ENCODE measurements at regions not wholly inside any gene's neighbourhood (a gene's known extent, or its start where the extent isn't known, plus 50 kb on each side); places are given as distances from the start of the nearest gene placed in this dataset.

DNA sequence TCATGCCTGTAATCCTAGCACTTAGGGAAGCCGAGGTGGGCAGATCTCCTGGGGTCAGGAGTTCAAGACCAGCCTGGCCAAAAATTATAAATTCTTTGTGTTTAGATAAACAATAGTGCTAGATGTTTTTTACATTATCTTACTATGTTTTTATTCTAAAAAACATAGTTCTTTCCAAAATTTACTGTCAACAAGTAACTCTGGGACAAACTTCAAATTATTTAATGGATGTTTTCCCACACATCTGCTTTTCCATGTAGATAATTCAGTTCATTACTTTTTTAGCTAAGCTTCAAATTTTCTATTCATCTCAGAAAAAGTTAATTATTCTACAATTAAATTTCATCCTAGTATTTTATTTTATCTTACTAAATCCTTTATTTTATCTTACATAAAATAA is 596.2 kb upstream of the LRRC4C start:
- H3K4me3 ChIP-seq: no peak overlapping the region
- DNase-seq (no peak), ATAC-seq (no peak)
- no peaks in the 10 kb centered on the region for H3K9me3 ChIP-seq
- intact Hi-C loops (cut with DNase I): no loop called here
- H3K27me3 ChIP-seq: no peaks in the 10 kb centered on the region
- TF ChIP-seq POLR2A (IDR thresholded peaks at IDR 0.05): no peak
- TF ChIP-seq, protein P1, sequence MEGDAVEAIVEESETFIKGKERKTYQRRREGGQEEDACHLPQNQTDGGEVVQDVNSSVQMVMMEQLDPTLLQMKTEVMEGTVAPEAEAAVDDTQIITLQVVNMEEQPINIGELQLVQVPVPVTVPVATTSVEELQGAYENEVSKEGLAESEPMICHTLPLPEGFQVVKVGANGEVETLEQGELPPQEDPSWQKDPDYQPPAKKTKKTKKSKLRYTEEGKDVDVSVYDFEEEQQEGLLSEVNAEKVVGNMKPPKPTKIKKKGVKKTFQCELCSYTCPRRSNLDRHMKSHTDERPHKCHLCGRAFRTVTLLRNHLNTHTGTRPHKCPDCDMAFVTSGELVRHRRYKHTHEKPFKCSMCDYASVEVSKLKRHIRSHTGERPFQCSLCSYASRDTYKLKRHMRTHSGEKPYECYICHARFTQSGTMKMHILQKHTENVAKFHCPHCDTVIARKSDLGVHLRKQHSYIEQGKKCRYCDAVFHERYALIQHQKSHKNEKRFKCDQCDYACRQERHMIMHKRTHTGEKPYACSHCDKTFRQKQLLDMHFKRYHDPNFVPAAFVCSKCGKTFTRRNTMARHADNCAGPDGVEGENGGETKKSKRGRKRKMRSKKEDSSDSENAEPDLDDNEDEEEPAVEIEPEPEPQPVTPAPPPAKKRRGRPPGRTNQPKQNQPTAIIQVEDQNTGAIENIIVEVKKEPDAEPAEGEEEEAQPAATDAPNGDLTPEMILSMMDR (IDR thresholded peaks at IDR 0.05): no peak
- H3K27ac ChIP-seq: no peak overlapping the region
- no peaks in the 10 kb centered on the region for H3K4me1 ChIP-seq
- WGBS, 2 donors: 48 to 55% methylated on average over 1 of the region's 1 CpG
- no peaks in the 10 kb centered on the region for H3K36me3 ChIP-seq (replicated peaks in 1 of 2; ENCODE audit: insufficient read depth in 1 of 2, low read depth in 2 of 2)

DNA sequence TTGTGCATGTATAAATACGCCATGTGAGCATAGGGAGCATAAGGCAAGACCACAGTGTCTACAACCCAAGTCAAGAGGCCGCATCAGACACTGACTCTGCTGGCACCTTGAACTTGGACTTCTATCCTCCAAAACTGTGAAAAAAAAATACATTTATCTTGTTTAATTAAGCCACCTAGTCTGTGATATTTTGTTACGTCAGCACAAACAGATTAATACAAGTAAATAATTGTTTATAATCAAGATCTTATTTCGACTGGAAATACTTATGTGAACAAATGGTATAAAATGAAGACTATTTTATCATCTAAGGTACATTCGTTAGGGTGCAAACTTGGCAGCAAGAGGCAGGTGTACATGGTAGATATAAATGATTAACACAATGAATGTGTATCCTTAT is 599.3 kb upstream of the LRRC4C start:
- Histone ChIP-seq H3K27me3 (no peaks in the 10 kb centered on the region), H3K4me1 (no peaks in the 10 kb centered on the region), H3K9me3 (no peaks in the 10 kb centered on the region), H3K27ac (no peak overlapping the region), H3K4me3 (no peak overlapping the region), H3K36me3 (replicated peaks in 1 of 2; ENCODE audit: insufficient read depth in 1 of 2, low read depth in 2 of 2) (no peaks in the 10 kb centered on the region)
- 47 to 51% methylated on average over 5 of the region's 5 CpGs for WGBS, 2 donors
- ATAC-seq (no peak), DNase-seq (no peak)
- intact Hi-C loops (cut with DNase I): no loop called here
- TF ChIP-seq, protein P1 (IDR thresholded peaks at IDR 0.05): no peak
- TF ChIP-seq POLR2A (IDR thresholded peaks at IDR 0.05): no peak

DNA sequence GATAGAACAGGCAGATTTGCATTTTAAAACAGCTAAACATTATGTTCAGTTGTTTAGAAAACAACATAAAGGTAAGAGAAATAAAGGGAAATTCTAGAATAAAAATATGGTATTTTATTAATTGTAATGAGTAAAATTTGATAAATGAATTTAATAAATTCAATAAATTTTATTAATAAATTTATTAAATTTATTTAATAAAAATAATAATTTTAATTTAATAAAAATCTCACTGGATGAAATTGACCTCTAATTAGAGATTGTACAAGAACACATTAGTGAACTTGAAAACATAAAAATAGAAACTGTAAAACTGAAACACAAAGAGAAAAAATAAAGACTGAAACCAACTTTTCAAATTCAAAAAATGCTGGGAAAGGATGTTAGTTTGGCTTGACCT is 605.7 kb upstream of the LRRC4C start:
- Histone ChIP-seq H3K4me3 (no peak overlapping the region), H3K27ac (no peak overlapping the region), H3K36me3 (replicated peaks in 1 of 2; ENCODE audit: insufficient read depth in 1 of 2, low read depth in 2 of 2) (no peaks in the 10 kb centered on the region), H3K9me3 (no peaks in the 10 kb centered on the region), H3K27me3 (no peaks in the 10 kb centered on the region), H3K4me1 (no peaks in the 10 kb centered on the region)
- intact Hi-C loops (cut with DNase I): no loop called here
- ATAC-seq: no peak
- TF ChIP-seq, protein P1 (IDR thresholded peaks at IDR 0.05): no peak
- no peak for TF ChIP-seq POLR2A (IDR thresholded peaks at IDR 0.05)
- no peak for DNase-seq

DNA sequence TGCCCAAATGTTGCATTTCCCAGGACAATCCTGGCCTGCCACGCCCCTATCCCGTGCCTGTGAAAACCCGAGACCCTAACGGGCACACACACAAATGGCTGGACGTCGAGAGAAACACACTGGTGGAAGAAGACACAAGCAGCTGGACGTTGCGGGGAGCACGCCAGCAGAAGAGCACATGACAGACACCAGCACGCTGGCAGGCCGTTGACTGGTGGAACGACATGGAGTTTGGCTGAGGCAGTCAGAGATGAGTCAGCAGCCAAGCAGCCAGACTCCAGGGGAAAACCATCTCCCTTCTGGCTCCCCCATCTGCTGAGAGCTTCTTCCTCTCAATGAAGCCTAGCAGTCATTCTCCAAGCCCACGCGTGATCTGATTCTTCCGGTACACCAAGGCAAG is 606.7 kb upstream of the LRRC4C start:
- intact Hi-C loops (cut with DNase I): no loop called here
- Histone ChIP-seq H3K36me3 (replicated peaks in 1 of 2; ENCODE audit: insufficient read depth in 1 of 2, low read depth in 2 of 2) (no peaks in the 10 kb centered on the region), H3K9me3 (no peaks in the 10 kb centered on the region), H3K4me1 (no peaks in the 10 kb centered on the region), H3K27me3 (no peaks in the 10 kb centered on the region), H3K4me3 (no peak overlapping the region), H3K27ac (no peak overlapping the region)
- WGBS, 2 donors: 74 to 77% methylated on average over 15 of the region's 15 CpGs
- ATAC-seq: no peak
- TF ChIP-seq, protein P1 (IDR thresholded peaks at IDR 0.05): no peak
- no peak for TF ChIP-seq POLR2A (IDR thresholded peaks at IDR 0.05)
- DNase-seq: peak in 1 of 4 donors; percentile 5

DNA sequence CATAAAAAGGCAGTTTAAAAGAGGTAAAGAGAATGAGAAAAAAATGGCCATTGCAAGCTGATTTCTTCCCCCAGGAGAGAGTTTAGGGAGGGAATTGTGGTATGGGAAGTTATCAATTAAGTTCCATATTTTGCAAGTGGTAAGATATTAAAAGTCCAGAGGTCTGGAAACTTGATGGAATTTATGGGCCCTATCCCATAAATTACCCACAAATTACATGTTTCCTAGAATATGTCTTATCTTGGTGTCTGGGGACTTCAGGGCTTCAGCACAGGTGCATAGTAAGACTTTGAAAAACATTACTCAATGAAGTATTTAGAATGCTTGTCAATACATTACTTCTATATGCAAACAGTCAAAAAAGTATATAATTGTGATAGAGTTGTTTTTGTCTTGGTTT is 614.9 kb upstream of the LRRC4C start:
- no peaks in the 10 kb centered on the region for H3K4me1 ChIP-seq
- H3K36me3 ChIP-seq (replicated peaks in 1 of 2; ENCODE audit: insufficient read depth in 1 of 2, low read depth in 2 of 2): no peaks in the 10 kb centered on the region
- intact Hi-C loops (cut with DNase I): no loop called here
- ATAC-seq (no peak), DNase-seq (no peak)
- no peaks in the 10 kb centered on the region for H3K27me3 ChIP-seq
- H3K27ac ChIP-seq: no peak overlapping the region
- H3K9me3 ChIP-seq: no peaks in the 10 kb centered on the region
- TF ChIP-seq, protein P1 (IDR thresholded peaks at IDR 0.05): no peak
- TF ChIP-seq POLR2A (IDR thresholded peaks at IDR 0.05): no peak
- no peak overlapping the region for H3K4me3 ChIP-seq
